Activated T-helper 17 cell treated with anti-CD3 and anti-CD28 coated beads, Interleukin-2, amount 50 U/mL, for 72 hours (primary cell): ENCODE measurements at regions not wholly inside any gene's neighbourhood (a gene's known extent, or its start where the extent isn't known, plus 50 kb on each side); places are given as distances from the start of the nearest gene placed in this dataset.

ENCODE experiments used
- ATAC-seq: fragments of 150-1000 bp; cut with Tn5 transposase; replicated peaks from 2 replicates; pipeline ENCODE4 v1.10.0; 2021; ENCODE audit warnings: mild to moderate bottlenecking, moderate library complexity
- H3K27ac Mint-ChIP-seq: one replicate; pipeline ENCODE4 v1.8.0; 2022; ENCODE audit warnings: mixed read lengths
- H3K27me3 Mint-ChIP-seq: one replicate; pipeline ENCODE4 v1.8.0; 2022; ENCODE audit warnings: mixed read lengths
- H3K36me3 Mint-ChIP-seq: one replicate; pipeline ENCODE4 v1.8.0; 2022; ENCODE audit warnings: low read depth, mild to moderate bottlenecking, mixed read lengths
- H3K4me1 Mint-ChIP-seq: one replicate; pipeline ENCODE4 v1.8.0; 2022; ENCODE audit warnings: mixed read lengths
- H3K4me3 Mint-ChIP-seq: one replicate; pipeline ENCODE4 v1.8.0; 2022; ENCODE audit warnings: mild to moderate bottlenecking, mixed read lengths
- H3K9me3 Mint-ChIP-seq: one replicate; pipeline ENCODE4 v1.8.0; 2022; ENCODE audit warnings: mixed read lengths

- H3K36me3 Mint-ChIP-seq, result no peaks in the 10 kb centered on the region
- ATAC-seq, result no peak
- H3K4me3 Mint-ChIP-seq, result no peak overlapping the region
- H3K9me3 Mint-ChIP-seq, result no peaks in the 10 kb centered on the region
- H3K4me1 Mint-ChIP-seq, result no peaks in the 10 kb centered on the region
- H3K27ac Mint-ChIP-seq, result no peak overlapping the region
- no peaks in the 10 kb centered on the region for H3K27me3 Mint-ChIP-seq
Observed at GRCh38 chr3:153250446-153250845, 88.4 kb downstream of the RAP2B start.

GRCh38 chr3:153252963-153253362 lies 90.9 kb downstream of the RAP2B start:
- Mint-ChIP-seq H3K9me3 (no peaks in the 10 kb centered on the region), H3K4me1 (no peaks in the 10 kb centered on the region), H3K27me3 (no peaks in the 10 kb centered on the region), H3K4me3 (no peak overlapping the region), H3K27ac (no peak overlapping the region), H3K36me3 (no peaks in the 10 kb centered on the region)
- no peak for ATAC-seq

GRCh38 chr3:153254361-153254760 lies 92.3 kb downstream of the RAP2B start:
- no peaks in the 10 kb centered on the region for H3K9me3 Mint-ChIP-seq
- H3K4me1 Mint-ChIP-seq, result no peaks in the 10 kb centered on the region
- H3K36me3 Mint-ChIP-seq, result no peaks in the 10 kb centered on the region

GRCh38 chr3:153257673-153258351 lies 95.8 kb downstream of the RAP2B start:
- Mint-ChIP-seq H3K4me3 (no peak overlapping the region), H3K36me3 (no peaks in the 10 kb centered on the region), H3K27me3 (no peaks in the 10 kb centered on the region), H3K27ac (no peak overlapping the region), H3K4me1 (peaks cover 6% of the 10 kb centered on the region), H3K9me3 (no peaks in the 10 kb centered on the region)
- no peak for ATAC-seq

More at GRCh38 chr3:153254361-153254760, 92.3 kb downstream of the RAP2B start:
- H3K27ac Mint-ChIP-seq, result no peak overlapping the region
- no peak for ATAC-seq
- no peak overlapping the region for H3K4me3 Mint-ChIP-seq
- no peaks in the 10 kb centered on the region for H3K27me3 Mint-ChIP-seq

- no peaks in the 10 kb centered on the region for H3K27me3 Mint-ChIP-seq
- no peak for ATAC-seq
- no peak overlapping the region for H3K4me3 Mint-ChIP-seq
- H3K9me3 Mint-ChIP-seq, result peaks cover 5% of the 10 kb centered on the region
- H3K27ac Mint-ChIP-seq, result no peak overlapping the region
- no peaks in the 10 kb centered on the region for H3K36me3 Mint-ChIP-seq
- H3K4me1 Mint-ChIP-seq, result peaks cover 6% of the 10 kb centered on the region
Observed at GRCh38 chr3:153259956-153260355, 97.9 kb downstream of the RAP2B start.

GRCh38 chr3:153260681-153261080 lies 98.7 kb downstream of the RAP2B start:
- Mint-ChIP-seq H3K36me3 (no peaks in the 10 kb centered on the region), H3K4me1 (peaks cover 6% of the 10 kb centered on the region), H3K4me3 (no peak overlapping the region), H3K9me3 (peaks cover 5% of the 10 kb centered on the region), H3K27me3 (no peaks in the 10 kb centered on the region), H3K27ac (no peak overlapping the region)
- no peak for ATAC-seq

GRCh38 chr3:153266619-153267018 lies 104.6 kb downstream of the RAP2B start:
- Mint-ChIP-seq H3K4me1 (peaks cover 3% of the 10 kb centered on the region), H3K27ac (no peak overlapping the region), H3K36me3 (no peaks in the 10 kb centered on the region), H3K9me3 (peaks cover 5% of the 10 kb centered on the region), H3K27me3 (no peaks in the 10 kb centered on the region), H3K4me3 (no peak overlapping the region)
- ATAC-seq, result no peak

- H3K9me3 Mint-ChIP-seq, result no peaks in the 10 kb centered on the region
- H3K36me3 Mint-ChIP-seq, result no peaks in the 10 kb centered on the region
- no peak overlapping the region for H3K4me3 Mint-ChIP-seq
- no peak overlapping the region for H3K27ac Mint-ChIP-seq
- H3K4me1 Mint-ChIP-seq, result peaks cover 5% of the 10 kb centered on the region
- ATAC-seq, result no peak
- H3K27me3 Mint-ChIP-seq, result no peaks in the 10 kb centered on the region
Observed at GRCh38 chr3:153268564-153269279, 106.7 kb downstream of the RAP2B start.

- Mint-ChIP-seq H3K36me3 (no peaks in the 10 kb centered on the region), H3K27me3 (no peaks in the 10 kb centered on the region), H3K4me1 (peaks cover 5% of the 10 kb centered on the region), H3K9me3 (no peaks in the 10 kb centered on the region), H3K27ac (no peak overlapping the region), H3K4me3 (no peak overlapping the region)
- no peak for ATAC-seq
Observed at GRCh38 chr3:153269730-153270129, 107.7 kb downstream of the RAP2B start.

GRCh38 chr3:153273217-153273616 lies 111.2 kb downstream of the RAP2B start:
- no peak for ATAC-seq
- H3K27ac Mint-ChIP-seq, result no peak overlapping the region
- H3K9me3 Mint-ChIP-seq, result no peaks in the 10 kb centered on the region
- H3K4me3 Mint-ChIP-seq, result no peak overlapping the region
- peaks cover 5% of the 10 kb centered on the region for H3K4me1 Mint-ChIP-seq
- H3K36me3 Mint-ChIP-seq, result no peaks in the 10 kb centered on the region
- no peaks in the 10 kb centered on the region for H3K27me3 Mint-ChIP-seq

GRCh38 chr3:153273767-153274435 lies 111.9 kb downstream of the RAP2B start:
- Mint-ChIP-seq H3K27me3 (no peaks in the 10 kb centered on the region), H3K36me3 (no peaks in the 10 kb centered on the region), H3K4me3 (no peak overlapping the region), H3K27ac (no peak overlapping the region), H3K9me3 (no peaks in the 10 kb centered on the region), H3K4me1 (peaks cover 5% of the 10 kb centered on the region)
- no peak for ATAC-seq

GRCh38 chr3:153274561-153274960 lies 112.5 kb downstream of the RAP2B start:
- Mint-ChIP-seq H3K36me3 (no peaks in the 10 kb centered on the region), H3K4me1 (peaks cover 5% of the 10 kb centered on the region), H3K4me3 (no peak overlapping the region), H3K9me3 (no peaks in the 10 kb centered on the region), H3K27me3 (no peaks in the 10 kb centered on the region), H3K27ac (no peak overlapping the region)
- ATAC-seq, result no peak

GRCh38 chr3:153275514-153275913 lies 113.5 kb downstream of the RAP2B start:
- no peak overlapping the region for H3K27ac Mint-ChIP-seq
- no peak for ATAC-seq
- peaks cover 5% of the 10 kb centered on the region for H3K4me1 Mint-ChIP-seq
- H3K36me3 Mint-ChIP-seq, result no peaks in the 10 kb centered on the region
- H3K27me3 Mint-ChIP-seq, result no peaks in the 10 kb centered on the region
- no peak overlapping the region for H3K4me3 Mint-ChIP-seq
- H3K9me3 Mint-ChIP-seq, result no peaks in the 10 kb centered on the region

GRCh38 chr3:153277029-153277428 lies 115.0 kb downstream of the RAP2B start:
- H3K9me3 Mint-ChIP-seq, result no peaks in the 10 kb centered on the region
- H3K27me3 Mint-ChIP-seq, result no peaks in the 10 kb centered on the region
- no peak overlapping the region for H3K4me3 Mint-ChIP-seq
- no peak overlapping the region for H3K27ac Mint-ChIP-seq
- ATAC-seq, result no peak
- no peaks in the 10 kb centered on the region for H3K36me3 Mint-ChIP-seq
- H3K4me1 Mint-ChIP-seq, result no peaks in the 10 kb centered on the region
